ENCODE measurements at regions not wholly inside any gene's neighbourhood (a gene's known extent, or its start where the extent isn't known, plus 50 kb on each side); places are given as distances from the start of the nearest gene placed in this dataset.

DNA sequence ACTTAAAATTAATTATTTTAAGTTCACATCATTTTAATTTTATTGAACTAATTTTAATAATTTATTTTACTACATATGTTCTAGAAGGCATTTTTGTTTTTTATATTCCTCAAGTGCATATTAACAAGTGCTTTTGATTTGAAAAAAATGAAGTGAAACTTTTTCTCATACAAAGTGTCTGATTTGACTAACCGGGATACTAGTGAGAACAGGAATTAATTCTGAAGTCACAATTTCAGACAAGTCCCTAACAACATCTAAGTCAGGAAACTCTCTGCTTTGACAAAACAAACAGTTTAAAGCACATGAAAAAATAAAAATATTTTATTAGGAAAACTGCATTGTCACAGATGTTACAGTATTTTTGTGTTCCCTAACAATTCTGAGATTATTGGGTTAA lies 1166.3 kb upstream of the CITED2 start:
- Mint-ChIP-seq H3K4me1 (ENCODE audit: low read depth) (peaks cover 69% of the 10 kb centered on the region), H3K4me3 (no peak overlapping the region), H3K27ac (peak overlapping the region; percentile 93), H3K9me3 (peaks cover 11% of the 10 kb centered on the region), H3K27me3 (ENCODE audit: insufficient read depth) (no peaks in the 10 kb centered on the region), H3K36me3 (ENCODE audit: low read depth) (peaks cover 35% of the 10 kb centered on the region)
- no peak for DNase-seq
- TF ChIP-seq, protein P1, sequence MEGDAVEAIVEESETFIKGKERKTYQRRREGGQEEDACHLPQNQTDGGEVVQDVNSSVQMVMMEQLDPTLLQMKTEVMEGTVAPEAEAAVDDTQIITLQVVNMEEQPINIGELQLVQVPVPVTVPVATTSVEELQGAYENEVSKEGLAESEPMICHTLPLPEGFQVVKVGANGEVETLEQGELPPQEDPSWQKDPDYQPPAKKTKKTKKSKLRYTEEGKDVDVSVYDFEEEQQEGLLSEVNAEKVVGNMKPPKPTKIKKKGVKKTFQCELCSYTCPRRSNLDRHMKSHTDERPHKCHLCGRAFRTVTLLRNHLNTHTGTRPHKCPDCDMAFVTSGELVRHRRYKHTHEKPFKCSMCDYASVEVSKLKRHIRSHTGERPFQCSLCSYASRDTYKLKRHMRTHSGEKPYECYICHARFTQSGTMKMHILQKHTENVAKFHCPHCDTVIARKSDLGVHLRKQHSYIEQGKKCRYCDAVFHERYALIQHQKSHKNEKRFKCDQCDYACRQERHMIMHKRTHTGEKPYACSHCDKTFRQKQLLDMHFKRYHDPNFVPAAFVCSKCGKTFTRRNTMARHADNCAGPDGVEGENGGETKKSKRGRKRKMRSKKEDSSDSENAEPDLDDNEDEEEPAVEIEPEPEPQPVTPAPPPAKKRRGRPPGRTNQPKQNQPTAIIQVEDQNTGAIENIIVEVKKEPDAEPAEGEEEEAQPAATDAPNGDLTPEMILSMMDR (IDR thresholded peaks at IDR 0.05): no peak

DNA sequence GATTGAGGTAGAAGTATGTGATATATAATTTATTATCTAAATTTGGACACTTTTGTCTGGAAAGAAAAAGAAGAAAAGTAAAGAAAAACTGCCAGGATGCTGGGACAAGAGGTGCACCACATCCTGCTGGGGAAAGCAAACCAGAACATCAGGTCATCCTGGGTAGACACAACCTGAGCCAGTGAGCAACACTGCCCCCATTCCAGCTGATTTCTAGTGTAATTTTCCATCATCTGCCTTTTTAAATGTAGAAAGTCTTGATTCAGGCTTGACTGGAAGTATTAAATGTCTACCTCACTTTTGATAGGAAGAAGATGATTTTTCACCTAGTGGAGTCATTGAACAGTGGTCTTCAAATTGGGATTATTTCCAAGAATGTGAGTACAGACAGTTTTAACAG lies 1164.5 kb upstream of the CITED2 start:
- H3K36me3 Mint-ChIP-seq (ENCODE audit: low read depth): peaks cover 43% of the 10 kb centered on the region
- H3K4me3 Mint-ChIP-seq: peak overlapping the region; percentile 45
- peaks cover 23% of the 10 kb centered on the region for H3K9me3 Mint-ChIP-seq
- peaks cover 78% of the 10 kb centered on the region for H3K4me1 Mint-ChIP-seq (ENCODE audit: low read depth)
- H3K27me3 Mint-ChIP-seq (ENCODE audit: insufficient read depth): no peaks in the 10 kb centered on the region
- DNase-seq: peak; percentile 21
- H3K27ac Mint-ChIP-seq: peak overlapping the region; percentile 92
- TF ChIP-seq, protein P1 (IDR thresholded peaks at IDR 0.05): peak; percentile 37; the same call in 1 of the 2 replicates

DNA sequence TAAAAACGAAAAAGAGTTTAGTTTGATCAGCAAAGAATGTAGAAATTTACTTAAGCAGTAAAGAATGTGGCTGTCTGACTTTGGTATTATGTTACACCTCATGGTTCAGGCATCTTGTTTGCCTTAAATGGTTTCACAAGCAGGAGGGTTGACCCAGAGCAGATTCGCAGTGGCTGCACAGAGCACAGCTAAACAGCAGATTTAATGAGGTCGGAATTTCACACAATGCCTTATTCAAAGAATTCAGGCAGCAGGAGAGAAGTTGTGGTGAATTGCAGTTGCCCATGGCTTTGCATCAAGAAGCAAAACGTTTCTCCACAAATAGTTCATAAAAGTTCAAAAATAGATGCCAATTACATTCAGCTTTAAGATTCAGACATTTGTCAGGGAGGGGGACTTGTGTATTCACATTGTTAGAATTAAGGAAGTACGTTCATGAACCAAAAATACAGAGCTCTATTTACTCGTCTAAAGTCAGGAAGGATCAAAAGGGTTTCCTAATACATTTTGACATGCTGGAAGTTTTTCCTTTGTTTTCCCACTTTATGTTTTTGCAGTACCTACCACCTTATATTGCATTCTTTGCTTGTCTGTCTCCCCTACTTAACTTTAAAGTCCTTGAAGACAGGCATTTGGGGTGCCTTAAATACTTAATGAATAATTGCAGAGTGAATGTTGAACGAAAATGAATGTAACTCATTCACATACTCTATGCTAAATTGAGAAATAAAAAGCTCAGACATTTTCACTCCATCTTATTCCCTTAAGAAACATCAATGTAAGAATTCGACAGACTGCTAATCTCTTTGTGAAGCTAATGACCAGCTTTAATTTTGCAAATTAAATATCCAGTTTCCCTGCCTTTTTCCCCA lies 1163.6 kb upstream of the CITED2 start:
- Mint-ChIP-seq H3K4me3 (peak overlapping the region; percentile 67), H3K36me3 (ENCODE audit: low read depth) (peaks cover 43% of the 10 kb centered on the region), H3K9me3 (peaks cover 31% of the 10 kb centered on the region), H3K4me1 (ENCODE audit: low read depth) (peaks cover 76% of the 10 kb centered on the region), H3K27me3 (ENCODE audit: insufficient read depth) (no peaks in the 10 kb centered on the region), H3K27ac (peak overlapping the region; percentile 92)
- DNase-seq: peak; percentile 98
- TF ChIP-seq, protein P1 (IDR thresholded peaks at IDR 0.05): no peak

DNA sequence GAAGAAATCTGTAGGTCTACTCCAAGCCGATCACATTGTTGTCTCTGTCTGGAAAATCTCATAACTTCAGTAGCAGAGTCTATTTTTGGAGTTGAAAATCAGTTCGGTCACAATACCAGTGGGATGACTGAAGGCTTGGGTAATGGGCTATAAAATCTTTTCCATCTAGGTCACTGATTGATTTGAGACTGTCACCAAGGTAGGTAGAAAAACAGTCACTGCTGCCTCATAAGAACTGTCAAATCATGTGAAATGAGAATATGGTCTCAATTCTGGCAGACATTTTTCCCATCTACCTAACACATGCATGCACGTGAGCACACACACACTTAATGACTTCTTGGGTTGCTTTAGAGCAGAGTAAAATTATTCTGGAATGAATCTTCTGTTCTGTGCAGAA lies 1162.8 kb upstream of the CITED2 start:
- DNase-seq: peak; percentile 37
- Mint-ChIP-seq H3K4me3 (peak overlapping the region; percentile 67), H3K4me1 (ENCODE audit: low read depth) (peaks cover 67% of the 10 kb centered on the region), H3K9me3 (peaks cover 38% of the 10 kb centered on the region), H3K27ac (peak overlapping the region; percentile 92), H3K27me3 (ENCODE audit: insufficient read depth) (no peaks in the 10 kb centered on the region), H3K36me3 (ENCODE audit: low read depth) (peaks cover 43% of the 10 kb centered on the region)
- TF ChIP-seq, protein P1 (IDR thresholded peaks at IDR 0.05): no peak

DNA sequence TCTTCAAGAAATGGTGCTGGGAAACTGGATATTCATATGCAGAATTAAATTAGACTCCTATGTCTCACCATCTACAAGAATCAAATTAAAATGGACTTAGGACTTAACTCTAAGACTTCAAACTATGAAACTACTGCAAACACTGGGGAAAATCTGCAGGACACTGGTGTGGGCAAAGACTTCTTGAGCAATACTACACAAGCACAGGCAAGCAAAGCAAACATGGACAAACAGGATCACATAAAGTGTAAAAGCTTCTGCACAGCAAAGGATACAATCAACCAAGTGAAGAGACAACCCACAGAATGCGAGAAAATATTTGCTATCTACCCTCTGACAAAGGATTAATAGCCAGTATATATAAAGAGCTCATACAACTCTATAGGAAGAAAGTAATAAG lies 1161.1 kb upstream of the CITED2 start:
- no peak for DNase-seq
- H3K9me3 Mint-ChIP-seq: peaks cover 38% of the 10 kb centered on the region
- H3K4me3 Mint-ChIP-seq: no peak overlapping the region
- H3K27me3 Mint-ChIP-seq (ENCODE audit: insufficient read depth): no peaks in the 10 kb centered on the region
- peak overlapping the region; percentile 87 for H3K27ac Mint-ChIP-seq
- TF ChIP-seq, protein P1 (IDR thresholded peaks at IDR 0.05): no peak
- H3K4me1 Mint-ChIP-seq (ENCODE audit: low read depth): peaks cover 54% of the 10 kb centered on the region
- peaks cover 52% of the 10 kb centered on the region for H3K36me3 Mint-ChIP-seq (ENCODE audit: low read depth)

Measured in HFFc6 (cell line).